Caco-2 (cell line): ENCODE measurements at regions not wholly inside any gene's neighbourhood (a gene's known extent, or its start where the extent isn't known, plus 50 kb on each side); places are given as distances from the start of the nearest gene placed in this dataset.

Experiments used
- BruUV-seq: library from RNA; stranded (reverse); fragments of 400-500 nt; replicated peaks from 2 replicates; lab custom pipeline; 2021; lab: Mats Ljungman, UMichigan
- CTCF ChIA-PET: fragments of 300-600 bp; sonication (Branson Sonifier 250); formaldehyde crosslinking; loops from one replicate; lab custom pipeline; 2022; ENCODE audit warnings: antibody characterized with exemption; lab: Charles Lee
- POLR2A ChIA-PET: fragments of 300-600 bp; sonication (Branson Sonifier 250); formaldehyde crosslinking; loops from one replicate; lab custom pipeline; 2022; ENCODE audit warnings: antibody characterized with exemption; lab: Charles Lee
- DNase-seq, 2 experiments: peaks; one replicate each; pipeline versions ENCODE4 v3.0.0 to v3.0.0-alpha.2; 2020 to 2022
- H3K27me3 ChIP-seq: replicated peaks from 2 replicates; pipeline ENCODE4 v1.6.0; 2011; ENCODE audit warnings: low read length; ENCODE audit not compliant: control insufficient read depth, insufficient read depth
- H3K36me3 ChIP-seq: 2 replicates; pipeline ENCODE4 v1.5.1; 2011; ENCODE audit warnings: low read length; ENCODE audit not compliant: control insufficient read depth, insufficient read depth
- H3K4me1 ChIP-seq: fragments of 250-450 bp; sonication (Bioruptor Pico); 2 replicates; pipeline ENCODE4 v1.5.1; 2020; ENCODE audit warnings: mild to moderate bottlenecking
- H3K4me3 ChIP-seq: 2 replicates; pipeline ENCODE4 v1.5.1; 2011; ENCODE audit warnings: low read depth, mild to moderate bottlenecking, control low read depth, low read length
- H3K9me3 ChIP-seq: fragments of 250-450 bp; sonication (Bioruptor Pico); 2 replicates; pipeline ENCODE4 v1.5.1; 2020; ENCODE audit warnings: mild to moderate bottlenecking, moderate library complexity
- H3K27ac Mint-ChIP-seq: one replicate; pipeline ENCODE4 v1.8.0; 2022; ENCODE audit warnings: mixed read lengths; ENCODE audit not compliant: unreplicated experiment
- H3K27me3 Mint-ChIP-seq: one replicate; pipeline ENCODE4 v1.8.0; 2022; ENCODE audit warnings: mixed read lengths; ENCODE audit not compliant: insufficient read depth, unreplicated experiment
- H3K36me3 Mint-ChIP-seq: one replicate; pipeline ENCODE4 v1.8.0; 2022; ENCODE audit warnings: mild to moderate bottlenecking, mixed read lengths; ENCODE audit not compliant: insufficient read depth, unreplicated experiment
- H3K4me1 Mint-ChIP-seq: one replicate; pipeline ENCODE4 v1.8.0; 2022; ENCODE audit warnings: low read depth, mixed read lengths; ENCODE audit not compliant: unreplicated experiment
- H3K4me3 Mint-ChIP-seq: one replicate; pipeline ENCODE4 v1.8.0; 2022; ENCODE audit warnings: mild to moderate bottlenecking, moderate library complexity, mixed read lengths; ENCODE audit not compliant: unreplicated experiment
- H3K9me3 Mint-ChIP-seq: one replicate; pipeline ENCODE4 v1.8.0; 2022; ENCODE audit warnings: mixed read lengths; ENCODE audit not compliant: unreplicated experiment
- intact Hi-C: fragments of 100-400 bp; cut with micrococcal nuclease; formaldehyde crosslinking; loops from one replicate; pipeline ENCODE4 v1.10.0; 2022; ENCODE audit not compliant: unreplicated experiment
- TF ChIP-seq, protein P1 (sequence below), 2 experiments: fragments of 200-600 bp in 1 of 2; IDR thresholded peaks; 1 replicate in 1 of 2; 2 replicates in 1 of 2; pipeline versions ENCODE4 v1.5.1 to v1.8.0; 2011 to 2022; ENCODE audit warnings: antibody characterized with exemption in 1 of 2, control low read depth in 1 of 2, inconsistent platforms in 1 of 2, low read depth in 1 of 2, low read length in 1 of 2, mild to moderate bottlenecking in 1 of 2, moderate library complexity in 1 of 2; ENCODE audit not compliant: insufficient read depth in 1 of 2, severe bottlenecking in 1 of 2, unreplicated experiment in 1 of 2

DNA sequence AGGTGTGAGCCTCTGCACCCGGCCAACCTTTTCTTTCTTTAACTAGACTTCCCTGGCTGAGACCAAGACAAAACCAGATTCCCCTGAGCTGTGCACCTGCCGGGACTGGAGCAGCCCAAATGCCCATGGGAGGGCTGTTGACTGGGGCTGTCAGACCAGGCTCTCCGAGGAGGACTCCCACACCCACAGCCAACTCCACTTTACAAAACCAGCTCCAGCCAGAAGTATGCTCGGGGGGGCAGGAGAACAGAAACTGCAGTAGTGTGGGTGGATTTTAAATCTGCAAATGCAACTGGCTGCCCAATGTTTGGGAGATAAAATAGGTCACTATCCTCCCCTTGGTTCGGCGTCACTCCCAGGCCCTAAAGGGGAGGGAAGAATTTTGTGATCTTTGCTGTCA lies 78.5 kb downstream of the VCPKMT start:
- no peaks in the 10 kb centered on the region for H3K9me3 Mint-ChIP-seq
- H3K4me3 Mint-ChIP-seq = no peak overlapping the region
- Histone ChIP-seq H3K4me1 (peaks cover 23% of the 10 kb centered on the region), H3K36me3 (no peaks in the 10 kb centered on the region), H3K9me3 (no peaks in the 10 kb centered on the region), H3K4me3 (no peak overlapping the region), H3K27me3 (no peaks in the 10 kb centered on the region)
- no peak for DNase-seq
- H3K36me3 Mint-ChIP-seq = no peaks in the 10 kb centered on the region
- intact Hi-C loops = no loop called here
- BruUV-seq = no TSS peak
- H3K4me1 Mint-ChIP-seq = peaks cover 7% of the 10 kb centered on the region
- ChIA-PET CTCF (no interaction called here), POLR2A (no interaction called here)
- TF ChIP-seq, protein P1, sequence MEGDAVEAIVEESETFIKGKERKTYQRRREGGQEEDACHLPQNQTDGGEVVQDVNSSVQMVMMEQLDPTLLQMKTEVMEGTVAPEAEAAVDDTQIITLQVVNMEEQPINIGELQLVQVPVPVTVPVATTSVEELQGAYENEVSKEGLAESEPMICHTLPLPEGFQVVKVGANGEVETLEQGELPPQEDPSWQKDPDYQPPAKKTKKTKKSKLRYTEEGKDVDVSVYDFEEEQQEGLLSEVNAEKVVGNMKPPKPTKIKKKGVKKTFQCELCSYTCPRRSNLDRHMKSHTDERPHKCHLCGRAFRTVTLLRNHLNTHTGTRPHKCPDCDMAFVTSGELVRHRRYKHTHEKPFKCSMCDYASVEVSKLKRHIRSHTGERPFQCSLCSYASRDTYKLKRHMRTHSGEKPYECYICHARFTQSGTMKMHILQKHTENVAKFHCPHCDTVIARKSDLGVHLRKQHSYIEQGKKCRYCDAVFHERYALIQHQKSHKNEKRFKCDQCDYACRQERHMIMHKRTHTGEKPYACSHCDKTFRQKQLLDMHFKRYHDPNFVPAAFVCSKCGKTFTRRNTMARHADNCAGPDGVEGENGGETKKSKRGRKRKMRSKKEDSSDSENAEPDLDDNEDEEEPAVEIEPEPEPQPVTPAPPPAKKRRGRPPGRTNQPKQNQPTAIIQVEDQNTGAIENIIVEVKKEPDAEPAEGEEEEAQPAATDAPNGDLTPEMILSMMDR (IDR thresholded peaks at IDR 0.05; ENCODE audit: insufficient read depth in 1 of 2, low read depth in 1 of 2, low read length in 1 of 2, severe bottlenecking in 1 of 2, unreplicated experiment in 1 of 2) = no peak
- no peak overlapping the region for H3K27ac Mint-ChIP-seq
- no peaks in the 10 kb centered on the region for H3K27me3 Mint-ChIP-seq

DNA sequence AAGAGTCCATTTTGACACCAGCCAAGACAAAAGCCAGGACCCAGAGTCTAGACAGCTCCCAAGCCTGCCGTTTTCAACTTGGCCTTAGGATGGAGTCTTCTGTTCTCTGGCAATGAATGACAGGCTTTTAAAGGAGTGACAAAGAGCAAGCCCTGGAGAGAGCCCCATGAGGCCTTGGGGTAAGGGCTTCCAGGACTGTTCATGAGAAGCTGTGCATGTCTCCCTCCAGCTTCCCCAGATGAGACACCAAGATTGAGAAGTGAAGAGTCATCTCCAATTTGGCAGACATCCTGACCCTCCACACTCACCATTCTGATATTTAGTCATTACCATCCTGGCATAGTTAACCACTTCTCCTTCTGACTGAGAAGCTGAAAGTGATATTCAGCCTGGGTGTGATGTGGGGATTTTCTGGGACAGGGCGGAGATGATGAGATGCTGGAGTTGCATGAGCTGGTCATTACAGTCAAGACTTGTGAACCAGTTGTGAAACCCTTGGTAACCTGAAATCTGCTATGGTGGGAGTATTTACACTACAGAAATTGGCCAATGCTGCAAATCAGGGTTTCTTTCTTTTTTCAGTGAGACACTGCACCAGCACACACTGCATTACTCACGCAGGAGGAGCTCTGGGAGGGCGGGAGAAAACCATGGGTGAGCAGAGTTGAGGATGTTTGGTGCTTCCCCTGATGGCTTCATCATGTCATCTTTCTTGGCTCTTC lies 77.8 kb downstream of the VCPKMT start:
- H3K4me3 ChIP-seq = no peak overlapping the region
- intact Hi-C loops = no loop called here
- CTCF ChIA-PET = no interaction called here
- H3K9me3 ChIP-seq = no peaks in the 10 kb centered on the region
- TF ChIP-seq, protein P1 (IDR thresholded peaks at IDR 0.05; ENCODE audit: insufficient read depth in 1 of 2, low read depth in 1 of 2, low read length in 1 of 2, severe bottlenecking in 1 of 2, unreplicated experiment in 1 of 2) = no peak
- H3K9me3 Mint-ChIP-seq = no peaks in the 10 kb centered on the region
- H3K4me1 ChIP-seq = peaks cover 20% of the 10 kb centered on the region
- no peaks in the 10 kb centered on the region for H3K36me3 ChIP-seq
- H3K27me3 Mint-ChIP-seq = no peaks in the 10 kb centered on the region
- POLR2A ChIA-PET = no interaction called here
- no peaks in the 10 kb centered on the region for H3K36me3 Mint-ChIP-seq
- BruUV-seq = no TSS peak
- H3K4me3 Mint-ChIP-seq = no peak overlapping the region
- peaks cover 6% of the 10 kb centered on the region for H3K4me1 Mint-ChIP-seq
- DNase-seq = no peak
- no peaks in the 10 kb centered on the region for H3K27me3 ChIP-seq
- H3K27ac Mint-ChIP-seq = no peak overlapping the region

DNA sequence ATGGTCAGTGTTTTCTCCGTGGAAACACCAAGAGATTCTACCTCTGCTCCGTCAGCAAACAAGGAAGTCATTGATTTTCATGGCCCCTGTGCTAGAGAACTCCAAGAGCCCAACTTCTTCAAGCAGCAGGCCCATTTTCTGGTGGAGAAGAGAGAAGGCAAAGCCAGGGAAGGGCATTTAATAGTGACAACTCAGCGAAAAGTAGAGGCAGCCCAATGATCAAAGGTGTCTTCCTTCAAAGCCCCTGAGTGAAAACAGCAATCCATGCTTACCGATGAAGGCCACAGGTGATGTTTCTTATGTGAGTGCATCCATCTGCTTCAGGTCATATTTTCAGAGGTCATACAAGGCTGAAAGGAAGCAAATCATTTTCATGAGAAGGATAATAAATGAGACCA lies 77.3 kb downstream of the VCPKMT start:
- H3K9me3 Mint-ChIP-seq = no peaks in the 10 kb centered on the region
- CTCF ChIA-PET = no interaction called here
- no peak for DNase-seq
- Histone ChIP-seq H3K4me3 (no peak overlapping the region), H3K27me3 (no peaks in the 10 kb centered on the region), H3K9me3 (no peaks in the 10 kb centered on the region), H3K36me3 (no peaks in the 10 kb centered on the region), H3K4me1 (peaks cover 25% of the 10 kb centered on the region)
- no peak overlapping the region for H3K4me3 Mint-ChIP-seq
- intact Hi-C loops = no loop called here
- no TSS peak for BruUV-seq
- H3K4me1 Mint-ChIP-seq = peaks cover under 1% of the 10 kb centered on the region
- no peaks in the 10 kb centered on the region for H3K27me3 Mint-ChIP-seq
- H3K36me3 Mint-ChIP-seq = no peaks in the 10 kb centered on the region
- no peak overlapping the region for H3K27ac Mint-ChIP-seq
- TF ChIP-seq, protein P1 (IDR thresholded peaks at IDR 0.05; ENCODE audit: insufficient read depth in 1 of 2, low read depth in 1 of 2, low read length in 1 of 2, severe bottlenecking in 1 of 2, unreplicated experiment in 1 of 2) = no peak
- POLR2A ChIA-PET = no interaction called here
